ENCODE measurements at regions not wholly inside any gene's neighbourhood (a gene's known extent, or its start where the extent isn't known, plus 50 kb on each side); places are given as distances from the start of the nearest gene placed in this dataset.

- no peak overlapping the region for H4K91ac ChIP-seq (ENCODE audit: insufficient read length, low read depth, low read length)
- no peak overlapping the region for H2BK12ac ChIP-seq (ENCODE audit: insufficient read length, low read depth, low read length)
- H3K4me3 Mint-ChIP-seq: no peak overlapping the region
- DNase-seq: no peak
- no peak overlapping the region for H2BK5ac ChIP-seq (ENCODE audit: insufficient read length, low read length)
- no peaks in the 10 kb centered on the region for H3K27me3 Mint-ChIP-seq (ENCODE audit: low read depth)
- no peak overlapping the region for H3K14ac ChIP-seq (ENCODE audit: insufficient read depth, low read length)
- H3K4me2 ChIP-seq (ENCODE audit: insufficient read depth, insufficient read length, low read length): no peak overlapping the region
- H3K27me3 ChIP-seq (ENCODE audit: insufficient read depth, low read length): no peaks in the 10 kb centered on the region
- H3K9me3 ChIP-seq (ENCODE audit: control insufficient read depth, low read depth, low read length): no peaks in the 10 kb centered on the region
- no peak overlapping the region for H3K27ac ChIP-seq (ENCODE audit: insufficient read length, low read depth, low read length)
- H3K27ac Mint-ChIP-seq: no peak overlapping the region
- no peak overlapping the region for H2AFZ ChIP-seq (ENCODE audit: low read length)
- no peak overlapping the region for H3T11ph ChIP-seq (ENCODE audit: low read length)
- H3K23ac ChIP-seq (ENCODE audit: insufficient read length, low read depth, low read length): no peak overlapping the region
- H2BK15ac ChIP-seq (ENCODE audit: low read depth, low read length): no peak overlapping the region
- no peak overlapping the region for H4K5ac ChIP-seq (ENCODE audit: insufficient read length, low read depth, low read length)
- peaks cover 0 to 8% (median 0%) of the 10 kb centered on the region in 3 experiments; a peak in 4 of 7 replicates for H3K36me3 Mint-ChIP-seq (ENCODE audit: insufficient read depth in 1 of 3, low read depth in 3 of 3)
- H3K4me1 ChIP-seq (ENCODE audit: insufficient read depth, low read length): no peaks in the 10 kb centered on the region
- no peaks in the 10 kb centered on the region for H3K4me1 Mint-ChIP-seq
- TF ChIP-seq CTCF (conservative IDR thresholded peaks at IDR 0.05): no peak
- H3K9ac ChIP-seq (ENCODE audit: extremely low read depth, insufficient read length, low read length): no peak overlapping the region
- no peak overlapping the region for H2BK120ac ChIP-seq (ENCODE audit: low read depth, low read length, poor library complexity, severe bottlenecking)
- no peak overlapping the region for H4K8ac ChIP-seq (replicated peaks; ENCODE audit: insufficient read length, low read depth, low read length)
- no peak overlapping the region for H3K56ac ChIP-seq (ENCODE audit: insufficient read length, low read depth, low read length)
- H3K9me3 Mint-ChIP-seq: peaks cover 8 to 10% of the 10 kb centered on the region in 2 experiments
- no peaks in the 10 kb centered on the region for H3K23me2 ChIP-seq (ENCODE audit: insufficient read length, low read depth, low read length, poor library complexity, severe bottlenecking)
- no peak overlapping the region for H2AK5ac ChIP-seq (ENCODE audit: insufficient read length, low read length)
- H3K4ac ChIP-seq (ENCODE audit: low read depth, low read length): no peak overlapping the region
- H3K79me2 ChIP-seq (ENCODE audit: insufficient read depth, low read length): no peaks in the 10 kb centered on the region
- no peak overlapping the region for H3K18ac ChIP-seq (ENCODE audit: insufficient read length, low read depth, low read length)
- no peaks in the 10 kb centered on the region for H4K20me1 ChIP-seq (ENCODE audit: control insufficient read depth, insufficient read depth, insufficient read length)
- no peaks in the 10 kb centered on the region for H3K79me1 ChIP-seq (ENCODE audit: insufficient read depth, low read depth, low read length, poor library complexity, severe bottlenecking)
- no CpG with 5 or more reads among the region's 7 CpGs for WGBS (ENCODE audit: extremely low coverage, insufficient read length, low lambda C conversion rate)
- no peak overlapping the region for H2BK20ac ChIP-seq (ENCODE audit: low read depth, low read length, poor library complexity, severe bottlenecking)
Observed at GRCh38 chr19:33963514-33963913, 166.8 kb downstream of the KCTD15 start.

Data from H9 (cell line).